Kidney (tissue), 13 donors: ENCODE measurements at regions not wholly inside any gene's neighbourhood (a gene's known extent, or its start where the extent isn't known, plus 50 kb on each side); places are given as distances from the start of the nearest gene placed in this dataset.
"Not testable (repeated sequence)": the region's sequence is repeated elsewhere in the genome, so short reads cannot be mapped to it uniquely, and the experiment has no call there.

Experiments
- DNase-seq, 5 donors: peaks; one replicate each; pipeline ENCODE4 v3.0.0-alpha.2; 2013 to 2020
- FAIRE-seq: peaks from 2 replicates; lab custom pipeline; 2012; peaks lifted over from hg19 to GRCh38; lab: Jason Lieb, UNC
- H3K27ac ChIP-seq, 2 donors: one replicate each; pipeline ENCODE4 v1.7.0; 2013; ENCODE audit warnings: low read depth in 2 of 2, low read length in 2 of 2, inconsistent platforms in 1 of 2
- H3K27me3 ChIP-seq: one replicate; pipeline ENCODE4 v1.7.1; 2013; ENCODE audit warnings: low read length, inconsistent platforms; ENCODE audit not compliant: control insufficient read depth, insufficient read depth
- H3K36me3 ChIP-seq, 3 donors: one replicate each; pipeline versions ENCODE4 v1.7.0 to v1.7.1; 2013; ENCODE audit warnings: low read length in 3 of 3, control low read depth in 1 of 3, inconsistent platforms in 1 of 3; ENCODE audit not compliant: insufficient read depth in 3 of 3, control insufficient read depth in 2 of 3
- H3K4me1 ChIP-seq, 3 donors: one replicate each; pipeline versions ENCODE4 v1.7.0 to v1.7.1; 2013; ENCODE audit warnings: low read length in 3 of 3, inconsistent platforms in 1 of 3, low read depth in 1 of 3; ENCODE audit not compliant: control insufficient read depth in 2 of 3, insufficient read depth in 2 of 3
- H3K4me3 ChIP-seq, 3 donors: one replicate each; pipeline versions ENCODE4 v1.7.0 to v1.8.1; 2013; ENCODE audit warnings: low read length in 3 of 3, control low read depth in 1 of 3, inconsistent platforms in 1 of 3
- H3K9ac ChIP-seq, 3 donors: one replicate each; pipeline versions ENCODE4 v1.7.0 to v1.7.1; 2013; ENCODE audit warnings: low read length in 3 of 3, control low read depth in 1 of 3, inconsistent platforms in 1 of 3
- H3K9me3 ChIP-seq, 3 donors: one replicate each; pipeline versions ENCODE4 v1.7.0 to v1.7.1; 2013; ENCODE audit warnings: low read length in 3 of 3, control low read depth in 1 of 3, inconsistent platforms in 1 of 3; ENCODE audit not compliant: control insufficient read depth in 2 of 3, insufficient read depth in 1 of 3
- intact Hi-C: fragments of 100-400 bp; cut with DNase I; formaldehyde crosslinking; loops from one replicate; pipeline ENCODE4 v1.11.1; 2022
- TF ChIP-seq, protein P1 (sequence below): IDR thresholded peaks from 3 replicates; pipeline ENCODE4 v1.5.1; 2012; ENCODE audit warnings: mild to moderate bottlenecking, moderate library complexity, borderline replicate concordance; ENCODE audit not compliant: insufficient read depth; ENCODE audit errors: extremely low read depth
- donor health status: control.
- donor health status: control.
- donor health status: control.
- donor health status: control.
- donor health status: control.
- donor health status: DM: yes; HTN: yes; CAD: no.
- donor health status: Normal renal cell carcinoma (clear cell type).

GRCh38 chr17:27209316-27209715, 84.6 kb upstream of the WSB1 start:
- Histone ChIP-seq H3K9ac (no peak overlapping the region), H3K27ac (no peak overlapping the region), H3K36me3 (no peaks in the 10 kb centered on the region), H3K4me3 (no peak overlapping the region), H3K4me1 (no peaks in the 10 kb centered on the region), H3K9me3 (no peaks in the 10 kb centered on the region), H3K27me3 (no peaks in the 10 kb centered on the region)
- intact Hi-C loops: no loop called here
- TF ChIP-seq, protein P1, sequence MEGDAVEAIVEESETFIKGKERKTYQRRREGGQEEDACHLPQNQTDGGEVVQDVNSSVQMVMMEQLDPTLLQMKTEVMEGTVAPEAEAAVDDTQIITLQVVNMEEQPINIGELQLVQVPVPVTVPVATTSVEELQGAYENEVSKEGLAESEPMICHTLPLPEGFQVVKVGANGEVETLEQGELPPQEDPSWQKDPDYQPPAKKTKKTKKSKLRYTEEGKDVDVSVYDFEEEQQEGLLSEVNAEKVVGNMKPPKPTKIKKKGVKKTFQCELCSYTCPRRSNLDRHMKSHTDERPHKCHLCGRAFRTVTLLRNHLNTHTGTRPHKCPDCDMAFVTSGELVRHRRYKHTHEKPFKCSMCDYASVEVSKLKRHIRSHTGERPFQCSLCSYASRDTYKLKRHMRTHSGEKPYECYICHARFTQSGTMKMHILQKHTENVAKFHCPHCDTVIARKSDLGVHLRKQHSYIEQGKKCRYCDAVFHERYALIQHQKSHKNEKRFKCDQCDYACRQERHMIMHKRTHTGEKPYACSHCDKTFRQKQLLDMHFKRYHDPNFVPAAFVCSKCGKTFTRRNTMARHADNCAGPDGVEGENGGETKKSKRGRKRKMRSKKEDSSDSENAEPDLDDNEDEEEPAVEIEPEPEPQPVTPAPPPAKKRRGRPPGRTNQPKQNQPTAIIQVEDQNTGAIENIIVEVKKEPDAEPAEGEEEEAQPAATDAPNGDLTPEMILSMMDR: no peak
- FAIRE-seq (no peak), DNase-seq (no peak)

DNA sequence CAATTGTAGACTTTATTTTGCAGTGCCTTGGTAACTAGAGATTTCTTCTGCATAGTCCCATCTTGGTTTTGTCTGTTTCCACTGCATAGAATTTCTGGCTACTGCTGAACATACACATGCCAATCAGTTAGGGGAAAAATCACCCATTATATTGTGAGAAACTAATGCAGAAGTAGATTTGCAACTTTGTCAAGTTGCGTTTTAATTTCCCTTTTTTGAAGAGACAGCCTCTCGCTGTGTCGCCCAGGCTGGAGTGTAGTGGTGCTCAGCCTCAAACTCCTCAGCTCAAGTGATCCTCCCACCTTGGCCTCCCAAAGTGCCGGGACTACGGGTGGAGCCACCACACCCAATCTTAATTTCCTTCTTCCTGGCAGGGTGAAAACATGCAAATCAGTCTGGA, 83.1 kb upstream of the WSB1 start:
- intact Hi-C loops, H3K27ac ChIP-seq, H3K27me3 ChIP-seq, H3K36me3 ChIP-seq, H3K9me3 ChIP-seq, H3K4me3 ChIP-seq, DNase-seq, FAIRE-seq, H3K9ac ChIP-seq, H3K4me1 ChIP-seq: not testable (repeated sequence)

DNA sequence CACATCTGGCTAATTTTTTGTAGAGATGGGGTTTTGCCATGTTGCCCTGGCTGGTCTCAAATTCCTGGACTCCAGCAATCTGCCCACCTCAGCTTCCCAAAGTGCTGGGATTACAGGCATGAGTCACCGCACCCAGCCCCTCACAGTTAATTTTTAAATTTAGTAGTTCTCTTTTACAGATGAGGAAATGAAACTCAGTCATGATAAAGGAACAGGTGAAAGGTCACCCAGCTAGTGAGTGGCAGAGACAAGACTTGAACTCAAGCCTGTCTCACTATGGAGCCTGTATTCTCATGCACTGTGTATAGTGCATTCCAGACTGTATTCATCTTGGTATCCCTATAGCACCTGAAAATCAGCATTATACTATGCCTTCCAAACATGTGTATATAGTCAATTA, 77.1 kb upstream of the WSB1 start:
- TF ChIP-seq, protein P1: no peak
- no peaks in the 10 kb centered on the region for H3K36me3 ChIP-seq
- no peaks in the 10 kb centered on the region for H3K27me3 ChIP-seq
- intact Hi-C loops: no loop called here
- H3K27ac ChIP-seq: no peak overlapping the region
- H3K4me3 ChIP-seq: no peak overlapping the region
- no peak for DNase-seq
- H3K9me3 ChIP-seq: no peaks in the 10 kb centered on the region
- no peak overlapping the region for H3K9ac ChIP-seq
- H3K4me1 ChIP-seq: no peaks in the 10 kb centered on the region
- FAIRE-seq: no peak

DNA sequence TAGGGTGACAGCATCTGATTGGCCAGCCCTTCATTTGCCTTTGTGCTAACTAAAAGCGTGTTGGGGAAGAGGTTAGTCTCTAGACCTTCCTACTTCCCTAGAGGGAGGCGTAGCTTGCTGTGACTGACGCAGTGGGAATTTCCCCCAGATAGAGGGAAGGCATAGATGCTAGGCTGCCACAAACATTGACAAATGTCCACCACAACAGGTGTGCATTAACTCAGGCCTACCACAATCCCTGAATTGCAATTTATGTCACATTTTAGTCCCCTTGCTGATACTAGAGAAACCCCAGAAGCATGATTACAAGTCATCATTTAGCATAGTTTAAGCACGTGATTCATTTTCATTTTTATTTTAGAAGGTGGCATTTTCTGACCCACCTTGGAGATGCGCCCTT, 76.3 kb upstream of the WSB1 start:
- no peak for FAIRE-seq
- intact Hi-C loops: no loop called here

More for the DNA sequence above, 76.3 kb upstream of the WSB1 start:
- Histone ChIP-seq H3K9ac (no peak overlapping the region), H3K4me3 (no peak overlapping the region), H3K4me1 (no peaks in the 10 kb centered on the region), H3K36me3 (no peaks in the 10 kb centered on the region), H3K27me3 (no peaks in the 10 kb centered on the region), H3K27ac (no peak overlapping the region), H3K9me3 (no peaks in the 10 kb centered on the region)
- DNase-seq: no peak
- TF ChIP-seq, protein P1: no peak
